DOHH2 (cell line): ENCODE measurements at regions not wholly inside any gene's neighbourhood (a gene's known extent, or its start where the extent isn't known, plus 50 kb on each side); places are given as distances from the start of the nearest gene placed in this dataset.

ENCODE experiments used
- CTCF ChIP-seq: fragments of 200-600 bp; sonication (generic); IDR thresholded peaks from one replicate; pipeline ENCODE4 v1.5.1; 2014; ENCODE audit warnings: antibody characterized with exemption, mild to moderate bottlenecking, low read depth, low read length; ENCODE audit not compliant: poor library complexity, severe bottlenecking
- EZH2phosphoT487 ChIP-seq: fragments of 200-600 bp; sonication (generic); IDR thresholded peaks from 2 replicates; pipeline ENCODE4 v1.6.1; 2017; ENCODE audit warnings: borderline replicate concordance, mild to moderate bottlenecking, antibody characterized with exemption, low read length, moderate library complexity, mixed read lengths

GRCh38 chr6:166683477-166683876, 56.4 kb upstream of the RPS6KA2 start:
- TF ChIP-seq CTCF (no peak), EZH2phosphoT487 (no peak)
